OCI-LY7 (cell line): ENCODE measurements at regions not wholly inside any gene's neighbourhood (a gene's known extent, or its start where the extent isn't known, plus 50 kb on each side); places are given as distances from the start of the nearest gene placed in this dataset.

Experiments
- BruUV-seq: library from RNA; stranded (reverse); fragments of 400-500 nt; replicated peaks from 2 replicates; lab custom pipeline; 2021; lab: Mats Ljungman, UMichigan
- CTCF ChIA-PET: fragments of 300-600 bp; sonication (Branson Sonifier 250); formaldehyde crosslinking; loops from one replicate; lab custom pipeline; 2022; ENCODE audit warnings: antibody characterized with exemption; ENCODE audit not compliant: unreplicated experiment; lab: Charles Lee
- POLR2A ChIA-PET: fragments of 300-600 bp; sonication (Branson Sonifier 250); formaldehyde crosslinking; loops from one replicate; lab custom pipeline; 2022; ENCODE audit warnings: antibody characterized with exemption; lab: Charles Lee
- DNase-seq: peaks from one replicate; pipeline ENCODE4 v3.0.0-alpha.2; 2015; ENCODE audit warnings: low spot score
- H2AFZ ChIP-seq: fragments of 200-600 bp; sonication (generic), shearing (Covaris generic); 2 replicates; pipeline ENCODE4 v1.6.1; 2014; ENCODE audit warnings: mild to moderate bottlenecking, antibody characterized with exemption, low read length, moderate library complexity
- H3K27ac ChIP-seq: fragments of 200-600 bp; sonication (generic); 2 replicates; pipeline ENCODE4 v1.5.1; 2014; ENCODE audit warnings: mixed run types, low read depth, mild to moderate bottlenecking, moderate library complexity, low read length, inconsistent platforms; ENCODE audit not compliant: poor library complexity, severe bottlenecking
- H3K36me3 ChIP-seq: fragments of 200-600 bp; sonication (generic); 2 replicates; pipeline ENCODE4 v1.6.1; 2014; ENCODE audit warnings: mild to moderate bottlenecking, antibody characterized with exemption, low read length, moderate library complexity, mixed read lengths; ENCODE audit not compliant: insufficient read depth
- H3K4me1 ChIP-seq: fragments of 200-600 bp; sonication (generic); 2 replicates; pipeline ENCODE4 v1.5.1; 2014; ENCODE audit warnings: mild to moderate bottlenecking, low read length; ENCODE audit not compliant: insufficient read depth, poor library complexity, severe bottlenecking
- H3K4me2 ChIP-seq: fragments of 200-600 bp; sonication (generic); 2 replicates; pipeline ENCODE4 v1.6.1; 2014; ENCODE audit warnings: mild to moderate bottlenecking, low read length
- H3K4me3 ChIP-seq: fragments of 200-600 bp; sonication (generic); 2 replicates; pipeline ENCODE4 v1.5.1; 2014; ENCODE audit warnings: mild to moderate bottlenecking, low read depth, low read length; ENCODE audit not compliant: poor library complexity, severe bottlenecking
- H3K79me2 ChIP-seq: fragments of 200-600 bp; sonication (generic); 2 replicates; pipeline ENCODE4 v1.6.1; 2016; ENCODE audit warnings: low read depth, mild to moderate bottlenecking, low read length, moderate library complexity, mixed read lengths; ENCODE audit not compliant: insufficient read depth
- H3K9me2 ChIP-seq: fragments of 200-600 bp; sonication (generic); 2 replicates; pipeline ENCODE4 v1.6.1; 2016; ENCODE audit warnings: mild to moderate bottlenecking, low read length, mixed read lengths; ENCODE audit not compliant: insufficient read depth
- H3K9me3 ChIP-seq: fragments of 200-600 bp; sonication (generic); 2 replicates; pipeline ENCODE4 v1.6.1; 2014; ENCODE audit warnings: mild to moderate bottlenecking, mixed run types, low read length, mixed read lengths
- H4K20me1 ChIP-seq: fragments of 200-600 bp; sonication (generic); 2 replicates; pipeline ENCODE4 v1.6.1; 2014; ENCODE audit warnings: mild to moderate bottlenecking, antibody characterized with exemption, low read length, moderate library complexity, mixed read lengths; ENCODE audit not compliant: insufficient read depth
- CTCF ChIP-seq: fragments of 200-600 bp; sonication (generic); conservative IDR thresholded peaks from 2 replicates; pipeline ENCODE4 v1.5.1; 2014; ENCODE audit warnings: mild to moderate bottlenecking, antibody characterized with exemption, low read length, moderate library complexity, mixed read lengths
- EZH2phosphoT487 ChIP-seq: fragments of 200-600 bp; sonication (generic); IDR thresholded peaks from 2 replicates; pipeline ENCODE4 v1.6.1; 2018; ENCODE audit warnings: low read depth, borderline replicate concordance, mild to moderate bottlenecking, mixed run types, antibody characterized with exemption, low read length, moderate library complexity, mixed read lengths
- intact Hi-C: fragments of 100-400 bp; cut with micrococcal nuclease; formaldehyde crosslinking; loops from one replicate; pipeline ENCODE4 v1.10.0; 2022; ENCODE audit not compliant: unreplicated experiment

GRCh38 chr13:42389041-42389440 is 117.1 kb downstream of the AKAP11 start:
- no peaks in the 10 kb centered on the region for H3K79me2 ChIP-seq
- no peak for DNase-seq
- TF ChIP-seq EZH2phosphoT487 (no peak), CTCF (no peak)
- no peak overlapping the region for H3K27ac ChIP-seq
- no peak overlapping the region for H2AFZ ChIP-seq
- no peaks in the 10 kb centered on the region for H3K36me3 ChIP-seq
- H3K4me2 ChIP-seq = no peak overlapping the region
- H3K4me3 ChIP-seq = no peak overlapping the region
- no peaks in the 10 kb centered on the region for H3K9me2 ChIP-seq
- POLR2A ChIA-PET = no interaction called here
- no TSS peak for BruUV-seq
- intact Hi-C loops = no loop called here
- H3K4me1 ChIP-seq = no peaks in the 10 kb centered on the region
- H3K9me3 ChIP-seq = no peaks in the 10 kb centered on the region
- H4K20me1 ChIP-seq = no peaks in the 10 kb centered on the region
- CTCF ChIA-PET = no interaction called here

GRCh38 chr13:42392180-42392579 is 120.2 kb downstream of the AKAP11 start:
- BruUV-seq = no TSS peak
- Histone ChIP-seq H3K79me2 (no peaks in the 10 kb centered on the region), H3K4me2 (no peak overlapping the region), H3K9me2 (no peaks in the 10 kb centered on the region), H3K4me1 (no peaks in the 10 kb centered on the region), H3K27ac (no peak overlapping the region), H3K36me3 (no peaks in the 10 kb centered on the region), H3K4me3 (no peak overlapping the region), H3K9me3 (no peaks in the 10 kb centered on the region), H4K20me1 (no peaks in the 10 kb centered on the region), H2AFZ (no peak overlapping the region)
- no peak for DNase-seq
- TF ChIP-seq EZH2phosphoT487 = no peak
- no peak for TF ChIP-seq CTCF
- ChIA-PET POLR2A (interaction anchor here (0.6 to 1.7 kb wide), 4 partner anchors 8 to 365 kb away, joined by 3 to 7 read pairs (median 6); no protein-coding TSS in a partner anchor), CTCF (no interaction called here)
- intact Hi-C loops = no loop called here

- H3K27ac ChIP-seq = no peak overlapping the region
- H3K9me2 ChIP-seq = no peaks in the 10 kb centered on the region
- no peaks in the 10 kb centered on the region for H3K9me3 ChIP-seq
- no peak overlapping the region for H3K4me3 ChIP-seq
- no peaks in the 10 kb centered on the region for H4K20me1 ChIP-seq
- no peaks in the 10 kb centered on the region for H3K36me3 ChIP-seq
- no peak overlapping the region for H3K4me2 ChIP-seq
- ChIA-PET POLR2A (interaction anchor here (0.6 to 1.7 kb wide), 2 partner anchors 9 to 74 kb away, joined by 3 to 6 read pairs; no protein-coding TSS in a partner anchor), CTCF (no interaction called here)
- BruUV-seq = no TSS peak
- no peaks in the 10 kb centered on the region for H3K4me1 ChIP-seq
- H2AFZ ChIP-seq = no peak overlapping the region
- H3K79me2 ChIP-seq = no peaks in the 10 kb centered on the region
- no peak for TF ChIP-seq EZH2phosphoT487
- no peak for TF ChIP-seq CTCF
- no peak for DNase-seq
- intact Hi-C loops = no loop called here
These were observed 121.0 kb downstream of the AKAP11 start for GRCh38 chr13:42392716-42393572.
